OCI-LY1 (cell line): ENCODE measurements at regions not wholly inside any gene's neighbourhood (a gene's known extent, or its start where the extent isn't known, plus 50 kb on each side); places are given as distances from the start of the nearest gene placed in this dataset.

Experiments
- H2AFZ ChIP-seq: fragments of 200-600 bp; sonication (generic), shearing (Covaris generic); 2 replicates; pipeline ENCODE4 v1.6.0; 2014; ENCODE audit warnings: antibody characterized with exemption, mild to moderate bottlenecking, low read length
- H3F3A ChIP-seq: fragments of 200-600 bp; sonication (generic), shearing (Covaris generic); 2 replicates; pipeline ENCODE4 v1.6.0; 2014; ENCODE audit warnings: mild to moderate bottlenecking, antibody characterized with exemption, low read length, moderate library complexity; ENCODE audit not compliant: insufficient read depth
- H3K27ac ChIP-seq: fragments of 200-600 bp; sonication (generic); 2 replicates; pipeline ENCODE4 v1.5.1; 2014; ENCODE audit warnings: low read length, mixed run types, mild to moderate bottlenecking, low read depth; ENCODE audit not compliant: poor library complexity, severe bottlenecking
- H3K27me3 ChIP-seq: fragments of 200-600 bp; sonication (generic); 2 replicates; pipeline ENCODE4 v1.6.0; 2014; ENCODE audit warnings: antibody characterized with exemption, mild to moderate bottlenecking, low read length, moderate library complexity; ENCODE audit not compliant: insufficient read depth
- H3K36me3 ChIP-seq: fragments of 200-600 bp; sonication (generic); 2 replicates; pipeline ENCODE4 v1.6.1; 2014; ENCODE audit warnings: mild to moderate bottlenecking, antibody characterized with exemption, low read length, moderate library complexity, mixed read lengths; ENCODE audit not compliant: insufficient read depth
- H3K4me1 ChIP-seq: fragments of 200-600 bp; sonication (generic); 2 replicates; pipeline ENCODE4 v1.5.1; 2014; ENCODE audit warnings: mild to moderate bottlenecking, low read length, moderate library complexity; ENCODE audit not compliant: insufficient read depth, severe bottlenecking
- H3K4me2 ChIP-seq: fragments of 200-600 bp; sonication (generic), shearing (Covaris generic); 2 replicates; pipeline ENCODE4 v1.6.1; 2014; ENCODE audit warnings: low read length
- H3K4me3 ChIP-seq: fragments of 200-600 bp; sonication (generic); 2 replicates; pipeline ENCODE4 v1.5.1; 2014; ENCODE audit warnings: low read length, low read depth, mild to moderate bottlenecking, mixed read lengths; ENCODE audit not compliant: poor library complexity, severe bottlenecking
- H3K79me2 ChIP-seq: fragments of 200-600 bp; shearing (Covaris generic); 2 replicates; pipeline ENCODE4 v1.6.1; 2016; ENCODE audit warnings: mixed run types, low read length, mixed read lengths; ENCODE audit not compliant: insufficient read depth
- H3K9ac ChIP-seq: fragments of 200-600 bp; sonication (generic), shearing (Covaris generic); 2 replicates; pipeline ENCODE4 v1.6.1; 2014; ENCODE audit warnings: mild to moderate bottlenecking, low read length, mixed read lengths
- H3K9me2 ChIP-seq: fragments of 200-600 bp; sonication (generic), shearing (Covaris generic); 2 replicates; pipeline ENCODE4 v1.6.1; 2014; ENCODE audit warnings: low read depth, mild to moderate bottlenecking, low read length, mixed read lengths
- H3K9me3 ChIP-seq: fragments of 200-600 bp; shearing (Covaris generic); 2 replicates; pipeline ENCODE4 v1.6.1; 2014; ENCODE audit warnings: low read length, mixed read lengths
- H4K20me1 ChIP-seq: fragments of 200-600 bp; sonication (generic), shearing (Covaris generic); 2 replicates; pipeline ENCODE4 v1.6.0; 2016; ENCODE audit warnings: mild to moderate bottlenecking, low read length; ENCODE audit not compliant: insufficient read depth
- CTCF ChIP-seq: fragments of 200-600 bp; sonication (generic), shearing (Covaris generic); IDR thresholded peaks from 2 replicates; pipeline ENCODE4 v1.5.1; 2017; ENCODE audit warnings: mild to moderate bottlenecking, antibody characterized with exemption, low read length, moderate library complexity, mixed read lengths
- EZH2 ChIP-seq: fragments of 200-600 bp; sonication (generic), shearing (Covaris generic); IDR thresholded peaks from 2 replicates; pipeline ENCODE4 v1.8.0; 2017; ENCODE audit warnings: borderline replicate concordance, mixed run types, mild to moderate bottlenecking, antibody characterized with exemption, low read length, moderate library complexity, mixed read lengths

GRCh38 chr13:44045180-44045562, 165.5 kb downstream of the LACC1 start:
- no peaks in the 10 kb centered on the region for H3K36me3 ChIP-seq
- H3K4me2 ChIP-seq: no peak overlapping the region
- no peaks in the 10 kb centered on the region for H3K79me2 ChIP-seq
- TF ChIP-seq CTCF: no peak
- TF ChIP-seq EZH2: no peak
- H3K27ac ChIP-seq: no peak overlapping the region
- H3K9me2 ChIP-seq: no peaks in the 10 kb centered on the region
- no peaks in the 10 kb centered on the region for H3K9me3 ChIP-seq
- no peaks in the 10 kb centered on the region for H3K27me3 ChIP-seq
- H2AFZ ChIP-seq: no peak overlapping the region
- no peak overlapping the region for H3K9ac ChIP-seq
- H3F3A ChIP-seq: no peaks in the 10 kb centered on the region
- H3K4me3 ChIP-seq: no peak overlapping the region
- no peaks in the 10 kb centered on the region for H4K20me1 ChIP-seq
- H3K4me1 ChIP-seq: no peaks in the 10 kb centered on the region

- no peaks in the 10 kb centered on the region for H3K27me3 ChIP-seq
- no peaks in the 10 kb centered on the region for H3K36me3 ChIP-seq
- no peaks in the 10 kb centered on the region for H3K79me2 ChIP-seq
- no peak overlapping the region for H2AFZ ChIP-seq
- no peaks in the 10 kb centered on the region for H3K4me1 ChIP-seq
- no peaks in the 10 kb centered on the region for H3K9me2 ChIP-seq
- no peaks in the 10 kb centered on the region for H3F3A ChIP-seq
- no peak overlapping the region for H3K27ac ChIP-seq
- TF ChIP-seq EZH2 (no peak), CTCF (no peak)
- H3K4me3 ChIP-seq: no peak overlapping the region
- H4K20me1 ChIP-seq: no peaks in the 10 kb centered on the region
- no peak overlapping the region for H3K9ac ChIP-seq
- no peaks in the 10 kb centered on the region for H3K9me3 ChIP-seq
- H3K4me2 ChIP-seq: no peak overlapping the region
Observed at GRCh38 chr13:44046428-44046827, 166.7 kb downstream of the LACC1 start.

GRCh38 chr13:44048326-44048725, 168.6 kb downstream of the LACC1 start:
- H4K20me1 ChIP-seq: no peaks in the 10 kb centered on the region
- no peaks in the 10 kb centered on the region for H3K79me2 ChIP-seq
- H3K4me2 ChIP-seq: no peak overlapping the region
- H3K36me3 ChIP-seq: no peaks in the 10 kb centered on the region
- TF ChIP-seq EZH2: no peak
- TF ChIP-seq CTCF: peak; percentile 49
- H3K4me1 ChIP-seq: no peaks in the 10 kb centered on the region
- H3K9me2 ChIP-seq: no peaks in the 10 kb centered on the region
- H3K27me3 ChIP-seq: no peaks in the 10 kb centered on the region
- no peaks in the 10 kb centered on the region for H3F3A ChIP-seq
- H3K9ac ChIP-seq: no peak overlapping the region
- no peak overlapping the region for H3K27ac ChIP-seq
- no peak overlapping the region for H2AFZ ChIP-seq
- H3K9me3 ChIP-seq: no peaks in the 10 kb centered on the region
- H3K4me3 ChIP-seq: no peak overlapping the region
